Skeletal muscle tissue (tissue), 3 donors: ENCODE measurements at regions not wholly inside any gene's neighbourhood (a gene's known extent, or its start where the extent isn't known, plus 50 kb on each side); places are given as distances from the start of the nearest gene placed in this dataset.
"Not testable (repeated sequence)": the region's sequence is repeated elsewhere in the genome, so short reads cannot be mapped to it uniquely, and the experiment has no call there.

Experiments used
- H3K27ac ChIP-seq: one replicate; pipeline ENCODE4 v1.7.0; 2013; ENCODE audit warnings: mild to moderate bottlenecking, low read depth, low read length, inconsistent platforms
- H3K27me3 ChIP-seq, 3 donors: one replicate each; pipeline ENCODE4 v1.7.0; 2013; ENCODE audit warnings: low read length in 3 of 3; ENCODE audit not compliant: control insufficient read depth in 3 of 3, insufficient read depth in 3 of 3
- H3K36me3 ChIP-seq, 3 donors: one replicate each; pipeline ENCODE4 v1.7.0; 2013; ENCODE audit warnings: low read length in 3 of 3; ENCODE audit not compliant: control insufficient read depth in 3 of 3, insufficient read depth in 3 of 3
- H3K4me1 ChIP-seq, 3 donors: one replicate each; pipeline ENCODE4 v1.7.0; 2013; ENCODE audit warnings: low read length in 3 of 3, mild to moderate bottlenecking in 3 of 3; ENCODE audit not compliant: control insufficient read depth in 3 of 3, insufficient read depth in 3 of 3
- H3K4me3 ChIP-seq, 3 donors: one replicate each; pipeline ENCODE4 v1.7.0; 2013; ENCODE audit warnings: low read length in 3 of 3
- H3K9ac ChIP-seq, 3 donors: one replicate each; pipeline ENCODE4 v1.7.0; 2013; ENCODE audit warnings: low read length in 3 of 3, mild to moderate bottlenecking in 3 of 3, moderate library complexity in 2 of 3, low read depth in 1 of 3
- H3K9me3 ChIP-seq, 3 donors: one replicate each; pipeline ENCODE4 v1.7.0; 2013; ENCODE audit warnings: low read length in 3 of 3; ENCODE audit not compliant: control insufficient read depth in 3 of 3
- donor health status: Osteomylitis.

DNA sequence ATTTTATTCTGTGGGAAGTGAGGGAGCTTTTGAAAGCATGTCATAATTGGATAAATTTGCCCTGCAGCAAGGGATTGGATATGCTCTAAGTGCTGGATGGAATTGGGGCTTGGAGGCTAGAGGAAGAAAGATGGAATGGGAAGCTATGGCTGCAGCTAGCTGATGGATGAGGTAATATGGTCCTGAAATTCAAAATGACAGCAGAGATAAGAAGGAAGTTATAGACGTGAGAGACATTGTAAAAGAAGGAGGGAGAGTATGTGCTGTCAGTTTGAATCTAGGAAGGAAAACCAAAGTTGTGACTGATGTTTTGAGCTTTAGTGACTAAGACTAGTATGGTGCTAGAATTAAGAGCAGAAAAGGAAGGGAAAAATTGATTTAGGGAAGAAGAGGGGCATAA is 299.9 kb upstream of the SPAG17 start:
- H3K9ac ChIP-seq: no peak overlapping the region
- H3K4me3 ChIP-seq: no peak overlapping the region
- no peak overlapping the region for H3K27ac ChIP-seq
- H3K4me1 ChIP-seq: peaks cover 0 to 2% (median 0%) of the 10 kb centered on the region in 3 donors
- no peaks in the 10 kb centered on the region for H3K27me3 ChIP-seq
- H3K36me3 ChIP-seq: no peaks in the 10 kb centered on the region
- no peaks in the 10 kb centered on the region for H3K9me3 ChIP-seq

DNA sequence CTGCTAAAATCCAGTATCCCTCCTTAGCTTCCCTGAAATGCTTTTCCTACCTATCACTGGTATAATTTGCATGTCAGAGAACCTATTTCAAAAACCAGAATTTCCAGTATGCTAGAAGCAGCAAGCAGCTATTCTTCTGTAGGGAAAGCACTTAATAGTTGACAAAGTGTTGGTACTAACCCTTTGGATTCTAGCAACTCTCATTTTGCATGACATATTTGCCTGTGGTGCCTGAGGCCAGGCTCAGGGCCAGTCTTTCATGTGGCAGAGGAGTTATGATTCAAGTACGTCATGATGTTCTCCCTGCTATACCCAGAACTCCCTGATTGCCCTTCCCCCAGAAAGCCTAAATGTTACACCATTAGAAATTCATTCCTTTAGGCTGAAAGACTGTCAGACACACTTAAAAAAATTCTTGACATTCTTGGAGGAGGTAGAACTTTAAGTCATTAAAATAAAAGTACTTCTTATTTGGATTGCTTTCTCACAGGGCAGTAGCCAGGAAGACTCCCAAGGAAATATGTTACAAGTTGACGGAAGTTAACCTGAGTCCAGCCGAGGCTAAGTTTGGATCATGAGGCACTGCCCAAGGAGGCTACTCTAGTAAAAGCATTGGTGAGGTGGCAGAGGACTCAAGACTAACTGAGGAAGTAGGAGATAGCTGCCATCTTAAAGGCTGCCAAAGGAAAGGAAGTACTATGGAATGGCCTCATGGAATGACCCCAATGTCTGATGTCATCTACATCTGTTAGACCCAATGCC is 298.4 kb upstream of the SPAG17 start:
- Histone ChIP-seq H3K4me3 (no peak overlapping the region), H3K9me3 (no peaks in the 10 kb centered on the region), H3K27ac (no peak overlapping the region), H3K9ac (no peak overlapping the region), H3K4me1 (no peaks in the 10 kb centered on the region), H3K27me3 (no peaks in the 10 kb centered on the region), H3K36me3 (no peaks in the 10 kb centered on the region)

DNA sequence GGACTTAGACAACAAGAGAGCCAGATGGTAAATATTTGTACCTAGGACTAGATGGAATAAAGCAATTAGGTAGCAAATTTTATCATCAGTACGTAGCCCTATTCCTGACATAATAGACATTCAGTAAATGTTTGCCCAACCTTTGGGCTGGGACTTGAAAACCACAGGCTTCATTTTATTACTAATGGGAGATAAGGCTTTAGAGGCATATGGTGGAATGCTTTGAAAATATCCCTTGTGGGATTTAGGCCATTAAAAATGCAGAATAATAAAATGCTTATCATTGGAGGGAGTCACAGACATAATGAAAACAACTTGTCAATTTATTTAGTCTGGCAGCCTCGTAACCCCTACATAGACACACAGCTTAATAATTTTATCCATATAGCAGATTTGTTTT is 296.1 kb upstream of the SPAG17 start:
- H3K27me3 ChIP-seq: no peaks in the 10 kb centered on the region
- no peak overlapping the region for H3K4me3 ChIP-seq
- H3K27ac ChIP-seq: no peak overlapping the region
- no peaks in the 10 kb centered on the region for H3K9me3 ChIP-seq
- no peaks in the 10 kb centered on the region for H3K36me3 ChIP-seq
- H3K9ac ChIP-seq: no peak overlapping the region
- no peaks in the 10 kb centered on the region for H3K4me1 ChIP-seq

GRCh38 chr1:118479351-118479750 is 294.3 kb upstream of the SPAG17 start:
- H3K4me1 ChIP-seq: no peaks in the 10 kb centered on the region
- no peak overlapping the region for H3K9ac ChIP-seq
- no peaks in the 10 kb centered on the region for H3K36me3 ChIP-seq
- H3K4me3 ChIP-seq: no peak overlapping the region
- H3K27me3 ChIP-seq: no peaks in the 10 kb centered on the region
- H3K27ac ChIP-seq: no peak overlapping the region
- no peaks in the 10 kb centered on the region for H3K9me3 ChIP-seq

GRCh38 chr1:118473825-118474224 is 288.8 kb upstream of the SPAG17 start:
- H3K9ac ChIP-seq: no peak overlapping the region
- H3K27me3 ChIP-seq: no peaks in the 10 kb centered on the region
- H3K36me3 ChIP-seq: no peaks in the 10 kb centered on the region

GRCh38 chr1:118464460-118464859 is 279.4 kb upstream of the SPAG17 start:
- H3K9me3 ChIP-seq, H3K4me3 ChIP-seq, H3K27me3 ChIP-seq, H3K36me3 ChIP-seq, H3K9ac ChIP-seq, H3K4me1 ChIP-seq, H3K27ac ChIP-seq: not testable (repeated sequence)

More at GRCh38 chr1:118473825-118474224, 288.8 kb upstream of the SPAG17 start:
- Histone ChIP-seq H3K9me3 (no peaks in the 10 kb centered on the region), H3K4me1 (no peaks in the 10 kb centered on the region), H3K27ac (no peak overlapping the region), H3K4me3 (no peak overlapping the region)

- Histone ChIP-seq H3K36me3 (no peaks in the 10 kb centered on the region), H3K4me3 (no peak overlapping the region), H3K27ac (no peak overlapping the region), H3K4me1 (no peaks in the 10 kb centered on the region), H3K9ac (no peak overlapping the region), H3K9me3 (peaks cover 0 to 5% (median 2%) of the 10 kb centered on the region in 3 donors), H3K27me3 (no peaks in the 10 kb centered on the region)
These were observed 276.1 kb upstream of the SPAG17 start for GRCh38 chr1:118461154-118461553.

DNA sequence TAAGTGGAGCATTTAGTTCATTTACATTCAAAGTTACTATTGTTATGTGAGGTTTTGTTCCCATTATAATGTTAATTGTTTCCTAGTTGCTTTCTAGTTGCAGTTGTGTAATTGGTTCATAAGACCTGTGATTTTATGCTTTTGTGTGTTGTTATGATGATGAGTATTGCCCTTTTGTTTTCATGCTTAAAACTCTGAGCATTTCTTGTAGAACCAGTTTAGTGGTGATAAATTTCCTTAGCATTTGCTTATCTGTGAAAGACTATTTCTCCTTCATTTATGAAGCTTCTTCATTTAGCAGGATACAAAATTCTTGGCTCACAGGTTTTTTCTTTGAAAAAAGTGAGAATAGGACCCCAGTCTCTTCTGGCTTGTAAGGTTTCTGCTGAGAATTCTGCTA is 274.8 kb upstream of the SPAG17 start:
- Histone ChIP-seq H3K4me1 (no peaks in the 10 kb centered on the region), H3K27me3 (no peaks in the 10 kb centered on the region), H3K36me3 (no peaks in the 10 kb centered on the region), H3K9me3 (peaks cover 0 to 5% (median 5%) of the 10 kb centered on the region in 3 donors), H3K27ac (no peak overlapping the region), H3K9ac (no peak overlapping the region), H3K4me3 (no peak overlapping the region)

DNA sequence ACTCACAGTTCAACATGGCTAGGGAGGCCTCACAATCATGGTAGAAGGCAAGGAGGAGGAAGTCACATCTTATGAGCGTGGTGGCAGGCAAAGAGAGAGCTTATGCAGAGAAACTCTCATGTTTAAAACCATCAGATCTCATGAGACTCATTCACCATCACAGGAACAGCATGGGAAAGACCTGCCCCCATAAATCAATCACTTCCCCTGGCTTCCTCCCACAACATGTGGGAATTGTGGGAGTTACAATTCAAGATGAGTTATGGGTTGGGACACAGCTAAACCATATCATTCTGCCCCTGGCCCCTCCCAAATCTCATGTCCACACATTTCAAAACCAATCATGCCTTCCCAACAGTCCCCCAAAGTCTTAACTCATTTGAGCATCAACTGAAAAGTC is 268.8 kb upstream of the SPAG17 start:
- H3K4me1 ChIP-seq, H3K36me3 ChIP-seq, H3K9me3 ChIP-seq, H3K4me3 ChIP-seq, H3K9ac ChIP-seq, H3K27ac ChIP-seq, H3K27me3 ChIP-seq: not testable (repeated sequence)

GRCh38 chr1:118445156-118445555 is 260.1 kb upstream of the SPAG17 start:
- Histone ChIP-seq H3K27ac (no peak overlapping the region), H3K27me3 (no peaks in the 10 kb centered on the region), H3K9me3 (no peaks in the 10 kb centered on the region), H3K9ac (no peak overlapping the region), H3K4me3 (no peak overlapping the region), H3K4me1 (no peaks in the 10 kb centered on the region), H3K36me3 (no peaks in the 10 kb centered on the region)
